HG03139 (cell line): ENCODE measurements at regions not wholly inside any gene's neighbourhood (a gene's known extent, or its start where the extent isn't known, plus 50 kb on each side); places are given as distances from the start of the nearest gene placed in this dataset.
"Not testable (repeated sequence)": the region's sequence is repeated elsewhere in the genome, so short reads cannot be mapped to it uniquely, and the experiment has no call there.

Experiments used
- ATAC-seq: cut with Tn5 transposase; IDR thresholded peaks from one replicate; pipeline ENCODE4 v1.9.1; 2021; ENCODE audit not compliant: unreplicated experiment

- no peak for ATAC-seq
Measured at GRCh38 chr10:4278186-4278585, 493.2 kb upstream of the KLF6 start.

- no peak for ATAC-seq
Measured at GRCh38 chr10:4276151-4276550, 491.1 kb upstream of the KLF6 start.

GRCh38 chr10:4274671-4275070, 489.7 kb upstream of the KLF6 start:
- not testable (repeated sequence) for ATAC-seq

GRCh38 chr10:4271193-4271592, 486.2 kb upstream of the KLF6 start:
- no peak for ATAC-seq

- no peak for ATAC-seq
Measured at GRCh38 chr10:4270116-4270515, 485.1 kb upstream of the KLF6 start.

- ATAC-seq, result not testable (repeated sequence)
Measured at GRCh38 chr10:4268490-4268889, 483.5 kb upstream of the KLF6 start.

GRCh38 chr10:4267086-4267773, 482.2 kb upstream of the KLF6 start:
- ATAC-seq, result no peak

- no peak for ATAC-seq
Measured at GRCh38 chr10:4266416-4267085, 481.5 kb upstream of the KLF6 start.

- no peak for ATAC-seq
Measured at GRCh38 chr10:4265964-4266363, 481.0 kb upstream of the KLF6 start.

- no peak for ATAC-seq
Measured at GRCh38 chr10:4264209-4264865, 479.3 kb upstream of the KLF6 start.

GRCh38 chr10:4263601-4263921, 478.6 kb upstream of the KLF6 start:
- no peak for ATAC-seq

- ATAC-seq, result no peak
Measured at GRCh38 chr10:4262870-4263600, 478.0 kb upstream of the KLF6 start.

GRCh38 chr10:4262449-4262848, 477.4 kb upstream of the KLF6 start:
- ATAC-seq, result no peak

GRCh38 chr10:4260483-4261124, 475.6 kb upstream of the KLF6 start:
- ATAC-seq, result no peak

- ATAC-seq, result no peak
Measured at GRCh38 chr10:4257939-4258465, 473.0 kb upstream of the KLF6 start.

GRCh38 chr10:4256971-4257370, 472.0 kb upstream of the KLF6 start:
- no peak for ATAC-seq

GRCh38 chr10:4255751-4256150, 470.7 kb upstream of the KLF6 start:
- no peak for ATAC-seq

GRCh38 chr10:4254101-4254994, 469.3 kb upstream of the KLF6 start:
- no peak for ATAC-seq

GRCh38 chr10:4252701-4253100, 467.7 kb upstream of the KLF6 start:
- ATAC-seq, result no peak

- peak; percentile 77 for ATAC-seq
Measured at GRCh38 chr10:4250587-4250887, 465.5 kb upstream of the KLF6 start.
